ENCODE measurements at regions not wholly inside any gene's neighbourhood (a gene's known extent, or its start where the extent isn't known, plus 50 kb on each side); places are given as distances from the start of the nearest gene placed in this dataset.

DNA sequence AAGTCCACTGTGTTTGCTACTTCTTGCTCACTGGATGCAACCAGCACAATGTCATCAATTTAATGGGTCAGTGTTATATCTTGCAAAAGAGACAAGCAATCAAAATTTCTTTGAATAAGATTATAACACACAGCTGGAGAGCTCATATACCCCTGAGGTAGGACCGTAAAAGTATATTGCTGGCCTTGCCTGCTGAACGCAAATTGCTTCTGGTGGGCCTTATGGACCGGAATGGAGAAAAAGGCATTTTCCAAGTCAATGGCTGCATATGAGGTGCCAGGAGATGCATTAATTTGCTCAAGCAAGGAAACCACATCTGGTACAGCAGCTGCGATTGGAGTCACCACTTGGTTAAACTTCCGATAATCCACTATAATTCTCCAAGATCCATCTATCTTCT is 119.1 kb downstream of the ZNF280B start:
- Histone ChIP-seq H3K4me1 (peaks cover 0 to 16% (median 6%) of the 10 kb centered on the region in 4 donors), H3K27me3 (no peaks in the 10 kb centered on the region)

DNA sequence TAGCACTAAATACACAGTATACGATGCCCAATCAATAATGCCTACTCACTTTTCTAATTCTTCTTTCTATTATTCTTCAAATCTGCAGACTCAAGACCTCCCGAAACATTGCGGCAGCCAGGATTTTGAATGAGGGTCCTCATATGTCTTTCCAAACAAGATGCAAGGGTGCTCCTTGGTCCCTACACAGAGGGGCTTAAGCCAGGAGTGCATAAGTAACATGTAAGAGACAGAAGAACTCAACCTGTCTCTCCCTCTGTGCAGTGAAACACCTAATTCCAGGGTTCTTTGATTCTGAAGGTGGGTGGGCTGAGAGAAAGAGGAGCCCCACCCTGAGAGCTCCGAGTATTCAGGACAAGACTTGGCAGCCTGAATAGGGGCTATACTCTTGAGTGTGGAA is 117.6 kb downstream of the ZNF280B start:
- WGBS (ENCODE audit: insufficient coverage, low coverage, low lambda C conversion rate, missing lambda C conversion rate), result 87% methylated on average over 3 of the region's 4 CpGs
- TF ChIP-seq POLR2A (IDR thresholded peaks at IDR 0.05), result no peak
- TF ChIP-seq, protein P1, sequence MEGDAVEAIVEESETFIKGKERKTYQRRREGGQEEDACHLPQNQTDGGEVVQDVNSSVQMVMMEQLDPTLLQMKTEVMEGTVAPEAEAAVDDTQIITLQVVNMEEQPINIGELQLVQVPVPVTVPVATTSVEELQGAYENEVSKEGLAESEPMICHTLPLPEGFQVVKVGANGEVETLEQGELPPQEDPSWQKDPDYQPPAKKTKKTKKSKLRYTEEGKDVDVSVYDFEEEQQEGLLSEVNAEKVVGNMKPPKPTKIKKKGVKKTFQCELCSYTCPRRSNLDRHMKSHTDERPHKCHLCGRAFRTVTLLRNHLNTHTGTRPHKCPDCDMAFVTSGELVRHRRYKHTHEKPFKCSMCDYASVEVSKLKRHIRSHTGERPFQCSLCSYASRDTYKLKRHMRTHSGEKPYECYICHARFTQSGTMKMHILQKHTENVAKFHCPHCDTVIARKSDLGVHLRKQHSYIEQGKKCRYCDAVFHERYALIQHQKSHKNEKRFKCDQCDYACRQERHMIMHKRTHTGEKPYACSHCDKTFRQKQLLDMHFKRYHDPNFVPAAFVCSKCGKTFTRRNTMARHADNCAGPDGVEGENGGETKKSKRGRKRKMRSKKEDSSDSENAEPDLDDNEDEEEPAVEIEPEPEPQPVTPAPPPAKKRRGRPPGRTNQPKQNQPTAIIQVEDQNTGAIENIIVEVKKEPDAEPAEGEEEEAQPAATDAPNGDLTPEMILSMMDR (IDR thresholded peaks at IDR 0.05), result no peak
- H3K27ac ChIP-seq, result no peak overlapping the region
- H3K4me1 ChIP-seq, result peaks cover 0 to 16% (median 6%) of the 10 kb centered on the region in 4 donors
- intact Hi-C loops (cut with DNase I), result no loop called here
- H3K4me3 ChIP-seq, result no peak overlapping the region
- no peaks in the 10 kb centered on the region for H3K36me3 ChIP-seq
- no peaks in the 10 kb centered on the region for H3K9me3 ChIP-seq
- ATAC-seq (no peak), DNase-seq (no peak)
- no peaks in the 10 kb centered on the region for H3K27me3 ChIP-seq

More for the DNA sequence above, 119.1 kb downstream of the ZNF280B start:
- no peaks in the 10 kb centered on the region for H3K9me3 ChIP-seq
- ATAC-seq (no peak), DNase-seq (no peak)
- WGBS (ENCODE audit: insufficient coverage, low coverage, low lambda C conversion rate, missing lambda C conversion rate), result 91% methylated on average over 5 of the region's 5 CpGs
- intact Hi-C loops (cut with DNase I), result no loop called here
- H3K4me3 ChIP-seq, result no peak overlapping the region
- H3K36me3 ChIP-seq, result no peaks in the 10 kb centered on the region
- TF ChIP-seq, protein P1 (IDR thresholded peaks at IDR 0.05), result no peak
- no peak overlapping the region for H3K27ac ChIP-seq

DNA sequence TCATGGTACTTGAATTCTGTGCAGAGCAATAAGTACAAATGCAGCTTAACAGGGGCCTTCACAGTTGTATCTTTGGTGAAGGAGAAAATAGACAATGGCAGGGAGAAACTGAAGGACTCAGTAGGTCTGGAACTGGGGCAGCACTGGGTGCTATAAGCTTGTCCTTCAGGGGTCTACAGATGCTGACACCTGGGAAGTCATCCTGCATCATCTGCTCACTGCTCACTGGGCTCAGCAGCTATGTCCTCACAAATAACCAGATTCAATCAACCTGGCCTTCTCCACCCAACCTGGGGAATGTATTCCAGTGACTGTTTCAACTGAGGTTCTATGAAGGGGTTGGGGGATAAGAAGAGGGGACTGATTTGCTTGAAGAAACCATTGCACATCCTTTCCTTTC is 117.0 kb downstream of the ZNF280B start:
- intact Hi-C loops (cut with DNase I), result no loop called here
- H3K9me3 ChIP-seq, result no peaks in the 10 kb centered on the region
- no peak overlapping the region for H3K4me3 ChIP-seq
- H3K27ac ChIP-seq, result no peak overlapping the region
- H3K27me3 ChIP-seq, result no peaks in the 10 kb centered on the region
- no peak for DNase-seq
- no peaks in the 10 kb centered on the region for H3K36me3 ChIP-seq
- no peak for ATAC-seq
- TF ChIP-seq POLR2A (IDR thresholded peaks at IDR 0.05), result no peak
- TF ChIP-seq, protein P1 (IDR thresholded peaks at IDR 0.05), result no peak
- H3K4me1 ChIP-seq, result peaks cover 0 to 13% (median 5%) of the 10 kb centered on the region in 4 donors

DNA sequence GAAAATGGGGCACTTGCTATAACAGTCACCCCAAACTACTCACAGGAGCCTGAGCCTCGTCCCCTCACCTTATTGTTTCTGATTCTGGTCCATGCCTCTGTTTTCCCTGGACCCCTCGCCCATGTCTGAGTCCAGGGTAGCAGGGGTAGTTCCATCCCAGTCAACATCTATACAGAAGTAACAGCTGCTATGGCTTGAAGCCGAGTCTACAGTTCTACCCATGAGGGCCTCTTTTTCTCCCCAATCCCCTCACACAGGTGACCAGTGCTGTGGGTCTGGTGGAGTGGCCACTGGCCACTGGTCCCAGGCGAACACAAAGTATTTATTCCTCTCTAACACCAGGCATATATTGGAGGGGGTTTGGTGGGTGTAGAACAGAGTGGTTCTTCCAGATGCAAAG is 116.4 kb downstream of the ZNF280B start:
- no peak overlapping the region for H3K27ac ChIP-seq
- intact Hi-C loops (cut with DNase I), result no loop called here
- H3K4me3 ChIP-seq, result no peak overlapping the region
- peaks cover 0 to 8% (median 3%) of the 10 kb centered on the region in 4 donors for H3K4me1 ChIP-seq
- ATAC-seq (no peak), DNase-seq (no peak)
- 45% methylated on average over 3 of the region's 4 CpGs for WGBS (ENCODE audit: insufficient coverage, low coverage, low lambda C conversion rate, missing lambda C conversion rate)
- TF ChIP-seq POLR2A (IDR thresholded peaks at IDR 0.05), result no peak
- TF ChIP-seq, protein P1 (IDR thresholded peaks at IDR 0.05), result no peak
- no peaks in the 10 kb centered on the region for H3K27me3 ChIP-seq
- H3K9me3 ChIP-seq, result no peaks in the 10 kb centered on the region
- H3K36me3 ChIP-seq, result no peaks in the 10 kb centered on the region

DNA sequence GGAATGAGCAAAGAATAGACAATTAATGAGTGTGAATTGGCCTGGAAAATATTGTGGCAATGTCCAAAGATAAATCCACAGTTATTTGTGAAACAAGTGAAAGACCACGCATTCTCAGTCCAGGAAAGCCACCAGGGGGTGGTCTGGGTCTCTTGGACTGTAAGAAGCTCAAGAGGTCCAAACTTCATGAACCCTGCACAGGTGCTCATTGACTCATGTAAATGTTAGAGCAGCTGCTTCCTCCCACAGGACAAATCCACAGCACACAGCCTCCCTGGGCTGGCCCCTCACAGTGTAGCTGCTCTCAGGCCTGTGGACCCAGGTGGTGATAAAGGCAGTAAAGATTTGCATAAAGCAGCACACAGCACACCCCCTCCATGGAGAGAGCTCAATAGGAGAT is 114.0 kb downstream of the ZNF280B start:
- ATAC-seq (no peak), DNase-seq (no peak)
- no peak for TF ChIP-seq POLR2A (IDR thresholded peaks at IDR 0.05)
- TF ChIP-seq, protein P1 (IDR thresholded peaks at IDR 0.05), result no peak
- H3K27me3 ChIP-seq, result no peaks in the 10 kb centered on the region
- no peaks in the 10 kb centered on the region for H3K4me1 ChIP-seq
- no peaks in the 10 kb centered on the region for H3K36me3 ChIP-seq
- no peak overlapping the region for H3K27ac ChIP-seq
- WGBS (ENCODE audit: insufficient coverage, low coverage, low lambda C conversion rate, missing lambda C conversion rate), result 50% methylated on average over 1 of the region's 1 CpG
- H3K4me3 ChIP-seq, result no peak overlapping the region
- intact Hi-C loops (cut with DNase I), result no loop called here
- H3K9me3 ChIP-seq, result no peaks in the 10 kb centered on the region

All from right lobe of liver (tissue), 6 donors.